HCT116 (cell line): ENCODE measurements at regions not wholly inside any gene's neighbourhood (a gene's known extent, or its start where the extent isn't known, plus 50 kb on each side); places are given as distances from the start of the nearest gene placed in this dataset.

Experiments used
- ATAC-seq: fragments of 200-7000 bp; cut with Tn5 transposase; 2 replicates; pipeline ENCODE4 v1.9.1; 2020; ENCODE audit warnings: mild to moderate bottlenecking, moderate library complexity
- BruUV-seq: library from RNA; stranded (reverse); fragments of 400-500 nt; replicated peaks from 2 replicates; lab custom pipeline; 2021; lab: Mats Ljungman, UMichigan
- CTCF ChIA-PET: fragments of 300-600 bp; sonication (Branson Sonifier 250); formaldehyde crosslinking; loops from one replicate; lab custom pipeline; 2021; ENCODE audit warnings: antibody characterized with exemption; lab: Charles Lee
- POLR2A ChIA-PET: fragments of 300-600, 350-600 bp; sonication (Branson Sonifier 250); formaldehyde crosslinking; loops from one replicate; lab custom pipeline; 2021; ENCODE audit warnings: antibody characterized with exemption; lab: Charles Lee
- RAD21 ChIA-PET, 2 experiments: fragments of 300-600 bp; sonication (Branson Sonifier 250); formaldehyde crosslinking; loops; one replicate each; lab custom pipeline; 2023; ENCODE audit warnings: low total read pairs in 2 of 2; ENCODE audit not compliant: uncharacterized antibody in 2 of 2, unreplicated experiment in 2 of 2, low non-redundant PET in 1 of 2; lab: Charles Lee
- DNase-seq: peaks from one replicate; pipeline ENCODE4 v3.0.0-alpha.2; 2010; ENCODE audit warnings: low read depth, low spot score
- H2AFZ ChIP-seq: fragments of 200-600 bp; shearing (Covaris generic), sonication (generic); 2 replicates; pipeline ENCODE4 v1.6.1; 2017; ENCODE audit warnings: low read depth, mixed run types, mixed read lengths, antibody characterized with exemption, low read length; ENCODE audit not compliant: poor library complexity, severe bottlenecking
- H3K27ac ChIP-seq: 2 replicates; pipeline ENCODE4 v1.5.1; 2012; ENCODE audit warnings: low read depth, low read length
- H3K27me3 ChIP-seq: fragments of 200-600 bp; sonication (generic); 2 replicates; pipeline ENCODE4 v1.6.1; 2016; ENCODE audit warnings: mixed run types, low read length, mixed read lengths; ENCODE audit not compliant: insufficient read depth
- H3K36me3 ChIP-seq, 2 experiments: fragments of 200-500 bp in 1 of 2; fragments of 200-600 bp in 1 of 2; sonication (Bioruptor generic) in 1 of 2; sonication (generic) in 1 of 2; 2 replicates each; pipeline versions ENCODE4 v1.5.1 to v1.6.1; 2014 to 2016; ENCODE audit warnings: low read length in 2 of 2, inconsistent platforms in 1 of 2, mixed read lengths in 1 of 2, mixed run types in 1 of 2; ENCODE audit not compliant: insufficient read depth in 2 of 2, control insufficient read depth in 1 of 2
- H3K4me1 ChIP-seq, 2 experiments: fragments of 200-600 bp in 1 of 2; sonication (generic) in 1 of 2; 2 replicates each; pipeline versions ENCODE4 v1.5.1 to v1.6.1; 2012 to 2017; ENCODE audit warnings: low read length in 2 of 2, inconsistent platforms in 1 of 2, mild to moderate bottlenecking in 1 of 2, mixed read lengths in 1 of 2, mixed run types in 1 of 2, moderate library complexity in 1 of 2; ENCODE audit not compliant: insufficient read depth in 2 of 2, control insufficient read depth in 1 of 2
- H3K4me2 ChIP-seq: fragments of 200-600 bp; sonication (generic); 2 replicates; pipeline ENCODE4 v1.6.1; 2017; ENCODE audit warnings: mixed run types, low read length, mixed read lengths
- H3K4me3 ChIP-seq, 2 experiments: fragments of 200-600 bp in 1 of 2; sonication (generic) in 1 of 2; replicated peaks in 1 of 2; 2 replicates each; pipeline ENCODE4 v1.5.1; 2011 to 2016; ENCODE audit warnings: low read length in 2 of 2, control low read depth in 1 of 2, low read depth in 1 of 2, mild to moderate bottlenecking in 1 of 2, mixed read lengths in 1 of 2, mixed run types in 1 of 2
- H3K79me2 ChIP-seq: fragments of 200-600 bp; sonication (generic); 2 replicates; pipeline ENCODE4 v1.6.1; 2017; ENCODE audit warnings: mild to moderate bottlenecking, mixed run types, low read length, moderate library complexity, mixed read lengths; ENCODE audit not compliant: insufficient read depth
- H3K9ac ChIP-seq: fragments of 200-600 bp; sonication (generic); 2 replicates; pipeline ENCODE4 v1.6.1; 2016; ENCODE audit warnings: low read length, mixed read lengths
- H3K9me2 ChIP-seq: fragments of 200-600 bp; sonication (generic), shearing (Covaris generic); 2 replicates; pipeline ENCODE4 v1.6.1; 2017; ENCODE audit warnings: mixed run types, mild to moderate bottlenecking, moderate library complexity; ENCODE audit not compliant: insufficient read depth
- H3K9me3 ChIP-seq, 2 experiments: fragments of 200-500 bp in 1 of 2; fragments of 200-600 bp in 1 of 2; sonication (Bioruptor generic) in 1 of 2; sonication (generic) in 1 of 2; 2 replicates each; pipeline ENCODE4 v1.6.1; 2014 to 2017; ENCODE audit warnings: low read length in 2 of 2, mixed read lengths in 2 of 2, inconsistent platforms in 1 of 2, low read depth in 1 of 2, mild to moderate bottlenecking in 1 of 2, mixed run types in 1 of 2, moderate library complexity in 1 of 2; ENCODE audit not compliant: control insufficient read depth in 1 of 2, insufficient read depth in 1 of 2
- H4K20me1 ChIP-seq: fragments of 200-600 bp; sonication (generic), shearing (Covaris generic); 2 replicates; pipeline ENCODE4 v1.6.1; 2017; ENCODE audit warnings: mixed run types, mild to moderate bottlenecking, moderate library complexity; ENCODE audit not compliant: insufficient read depth
- CBX3 ChIP-seq: IDR thresholded peaks from 2 replicates; pipeline ENCODE4 v1.6.1; 2012; ENCODE audit warnings: low read depth
- EGR1 ChIP-seq: IDR thresholded peaks from 2 replicates; pipeline ENCODE4 v1.6.1; 2012; ENCODE audit warnings: low read depth
- EZH2phosphoT487 ChIP-seq: fragments of 200-600 bp; IDR thresholded peaks from 2 replicates; pipeline ENCODE4 v1.6.1; 2018; ENCODE audit warnings: antibody characterized with exemption, borderline replicate concordance
- JUND ChIP-seq: IDR thresholded peaks from 2 replicates; pipeline ENCODE4 v1.6.1; 2012
- POLR2A ChIP-seq: IDR thresholded peaks from 2 replicates; pipeline ENCODE4 v1.7.0; 2011; ENCODE audit warnings: borderline replicate concordance; ENCODE audit not compliant: insufficient read depth, insufficient read length; ENCODE audit errors: extremely low read depth
- POLR2AphosphoS5 ChIP-seq: IDR thresholded peaks from 2 replicates; pipeline ENCODE4 v1.6.1; 2011; ENCODE audit warnings: mild to moderate bottlenecking, low read depth, low read length, moderate library complexity
- SIN3A ChIP-seq: IDR thresholded peaks from 2 replicates; pipeline ENCODE4 v1.6.1; 2012; ENCODE audit warnings: low read depth
- SRF ChIP-seq: IDR thresholded peaks from 2 replicates; pipeline ENCODE4 v1.6.1; 2012; ENCODE audit warnings: low read depth
- ZFX ChIP-seq: fragments of 450-650 bp; IDR thresholded peaks from 2 replicates; pipeline ENCODE4 v1.6.1; 2017
- ZNF274 ChIP-seq: fragments of 200-500 bp; sonication (Bioruptor generic); IDR thresholded peaks from 2 replicates; pipeline ENCODE4 v1.6.1; 2014; ENCODE audit warnings: mild to moderate bottlenecking, low read depth, low read length, inconsistent platforms
- intact Hi-C: fragments of 100-400 bp; cut with micrococcal nuclease; formaldehyde crosslinking; loops from 2 replicates; pipeline ENCODE4 v1.10.0; 2022
- TF ChIP-seq, protein P1 (sequence below), 3 experiments: fragments of 200-600 bp in 1 of 3; sonication (generic) in 1 of 3; IDR thresholded peaks in 2 of 3; conservative IDR thresholded peaks in 1 of 3; 2 replicates each; pipeline ENCODE4 v1.5.1; 2012 to 2017; ENCODE audit warnings: low read depth in 2 of 3, low read length in 2 of 3, antibody characterized with exemption in 1 of 3, borderline replicate concordance in 1 of 3, control low read depth in 1 of 3, mild to moderate bottlenecking in 1 of 3, mixed read lengths in 1 of 3, mixed run types in 1 of 3, moderate library complexity in 1 of 3; ENCODE audit not compliant: insufficient read depth in 1 of 3
- TF ChIP-seq, protein P2 (sequence below): IDR thresholded peaks from 2 replicates; pipeline ENCODE4 v1.6.1; 2012
- TF ChIP-seq, protein P3 (sequence below): IDR thresholded peaks from 2 replicates; pipeline ENCODE4 v1.6.1; 2012; ENCODE audit warnings: low read depth

DNA sequence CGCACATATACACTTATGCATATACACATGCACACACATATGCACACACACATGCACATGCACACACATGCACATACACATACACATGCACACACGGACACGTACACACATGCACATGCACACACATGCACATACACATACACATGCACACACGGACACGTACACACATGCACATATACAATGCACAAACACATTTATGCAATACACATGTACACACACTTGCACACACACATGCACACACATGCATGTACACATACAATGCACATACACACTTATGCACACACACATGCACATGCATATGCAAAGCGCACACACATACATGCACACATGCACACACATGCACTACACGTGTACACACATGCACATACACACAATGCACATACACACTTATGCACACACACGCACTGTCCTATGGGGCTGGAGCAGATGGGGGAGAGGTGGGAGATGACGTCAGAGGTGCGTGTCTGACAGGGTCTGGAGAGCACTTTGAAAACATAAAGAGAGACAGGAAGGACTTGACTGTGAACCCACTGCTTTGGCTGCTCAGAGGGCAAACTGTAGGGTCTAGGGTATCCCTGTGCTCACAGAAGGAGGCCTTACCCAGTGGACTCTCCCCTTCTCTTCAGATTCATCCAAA is 108.2 kb downstream of the UQCRFS1 start:
- Histone ChIP-seq H2AFZ (no peak overlapping the region), H3K4me1 (no peaks in the 10 kb centered on the region), H3K4me2 (no peak overlapping the region), H3K36me3 (no peaks in the 10 kb centered on the region), H3K4me3 (no peak overlapping the region), H3K9me3 (peaks cover 0 to 12% of the 10 kb centered on the region in 2 experiments; a peak in 1 of 4 replicates), H3K27me3 (no peaks in the 10 kb centered on the region), H3K9ac (no peak overlapping the region), H3K79me2 (no peaks in the 10 kb centered on the region), H3K9me2 (no peaks in the 10 kb centered on the region), H4K20me1 (no peaks in the 10 kb centered on the region), H3K27ac (no peak overlapping the region)
- ChIA-PET POLR2A (no interaction called here), CTCF (no interaction called here), RAD21 (no interaction called here)
- DNase-seq (no peak), ATAC-seq (no peak)
- BruUV-seq = no TSS peak
- TF ChIP-seq ZNF274 (no peak), SIN3A (no peak), JUND (no peak)
- intact Hi-C loops = no loop called here

DNA sequence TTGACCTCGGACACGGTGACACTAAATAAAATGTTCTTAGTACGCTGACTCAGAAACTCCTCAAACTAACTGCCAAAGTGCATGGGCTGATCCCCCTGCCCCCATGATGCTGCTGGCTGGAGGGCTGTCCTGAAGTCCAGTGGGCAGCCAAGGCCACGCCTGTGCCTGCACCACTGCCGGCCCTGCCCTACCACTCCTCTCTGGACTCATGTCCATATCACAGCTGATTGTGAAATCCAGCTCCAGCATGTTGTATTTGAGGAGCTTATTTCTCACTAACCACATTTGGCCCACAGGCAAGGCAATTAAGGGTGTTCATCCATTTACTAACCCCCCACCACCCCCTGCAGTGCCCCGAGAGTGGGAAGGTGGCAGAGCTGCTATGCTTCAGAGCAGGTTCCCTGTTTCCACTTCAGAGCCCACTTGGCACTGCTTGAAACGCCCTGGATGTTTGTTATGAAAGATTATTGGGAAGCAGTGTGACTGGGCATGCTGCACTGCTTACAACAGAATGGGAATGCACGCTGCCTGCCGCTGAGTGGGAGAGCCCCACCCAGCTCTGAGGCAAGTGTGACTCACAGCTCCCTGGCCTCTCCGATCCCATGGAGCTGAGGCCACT is 114.0 kb downstream of the UQCRFS1 start:
- ChIA-PET CTCF (no interaction called here), RAD21 (no interaction called here), POLR2A (no interaction called here)
- no peaks in the 10 kb centered on the region for H3K9me2 ChIP-seq
- DNase-seq (no peak), ATAC-seq (no peak)
- H3K9me3 ChIP-seq = peaks cover 0 to 6% of the 10 kb centered on the region in 2 experiments; a peak in 2 of 4 replicates
- no peak overlapping the region for H2AFZ ChIP-seq
- H4K20me1 ChIP-seq = no peaks in the 10 kb centered on the region
- no peaks in the 10 kb centered on the region for H3K27me3 ChIP-seq
- no peak for TF ChIP-seq EZH2phosphoT487
- TF ChIP-seq, protein P1, sequence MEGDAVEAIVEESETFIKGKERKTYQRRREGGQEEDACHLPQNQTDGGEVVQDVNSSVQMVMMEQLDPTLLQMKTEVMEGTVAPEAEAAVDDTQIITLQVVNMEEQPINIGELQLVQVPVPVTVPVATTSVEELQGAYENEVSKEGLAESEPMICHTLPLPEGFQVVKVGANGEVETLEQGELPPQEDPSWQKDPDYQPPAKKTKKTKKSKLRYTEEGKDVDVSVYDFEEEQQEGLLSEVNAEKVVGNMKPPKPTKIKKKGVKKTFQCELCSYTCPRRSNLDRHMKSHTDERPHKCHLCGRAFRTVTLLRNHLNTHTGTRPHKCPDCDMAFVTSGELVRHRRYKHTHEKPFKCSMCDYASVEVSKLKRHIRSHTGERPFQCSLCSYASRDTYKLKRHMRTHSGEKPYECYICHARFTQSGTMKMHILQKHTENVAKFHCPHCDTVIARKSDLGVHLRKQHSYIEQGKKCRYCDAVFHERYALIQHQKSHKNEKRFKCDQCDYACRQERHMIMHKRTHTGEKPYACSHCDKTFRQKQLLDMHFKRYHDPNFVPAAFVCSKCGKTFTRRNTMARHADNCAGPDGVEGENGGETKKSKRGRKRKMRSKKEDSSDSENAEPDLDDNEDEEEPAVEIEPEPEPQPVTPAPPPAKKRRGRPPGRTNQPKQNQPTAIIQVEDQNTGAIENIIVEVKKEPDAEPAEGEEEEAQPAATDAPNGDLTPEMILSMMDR (IDR thresholded peaks at IDR 0.05 in 2 of 3, conservative IDR thresholded peaks at IDR 0.05 in 1 of 3; ENCODE audit: borderline replicate concordance in 1 of 3, insufficient read depth in 1 of 3, low read depth in 2 of 3, low read length in 2 of 3) = no peak
- TF ChIP-seq ZNF274 = no peak
- no peak for TF ChIP-seq CBX3
- TF ChIP-seq, protein P2, sequence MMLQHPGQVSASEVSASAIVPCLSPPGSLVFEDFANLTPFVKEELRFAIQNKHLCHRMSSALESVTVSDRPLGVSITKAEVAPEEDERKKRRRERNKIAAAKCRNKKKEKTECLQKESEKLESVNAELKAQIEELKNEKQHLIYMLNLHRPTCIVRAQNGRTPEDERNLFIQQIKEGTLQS = no peak
- no peak for TF ChIP-seq SRF
- no peak for TF ChIP-seq POLR2A
- TF ChIP-seq, protein P3, sequence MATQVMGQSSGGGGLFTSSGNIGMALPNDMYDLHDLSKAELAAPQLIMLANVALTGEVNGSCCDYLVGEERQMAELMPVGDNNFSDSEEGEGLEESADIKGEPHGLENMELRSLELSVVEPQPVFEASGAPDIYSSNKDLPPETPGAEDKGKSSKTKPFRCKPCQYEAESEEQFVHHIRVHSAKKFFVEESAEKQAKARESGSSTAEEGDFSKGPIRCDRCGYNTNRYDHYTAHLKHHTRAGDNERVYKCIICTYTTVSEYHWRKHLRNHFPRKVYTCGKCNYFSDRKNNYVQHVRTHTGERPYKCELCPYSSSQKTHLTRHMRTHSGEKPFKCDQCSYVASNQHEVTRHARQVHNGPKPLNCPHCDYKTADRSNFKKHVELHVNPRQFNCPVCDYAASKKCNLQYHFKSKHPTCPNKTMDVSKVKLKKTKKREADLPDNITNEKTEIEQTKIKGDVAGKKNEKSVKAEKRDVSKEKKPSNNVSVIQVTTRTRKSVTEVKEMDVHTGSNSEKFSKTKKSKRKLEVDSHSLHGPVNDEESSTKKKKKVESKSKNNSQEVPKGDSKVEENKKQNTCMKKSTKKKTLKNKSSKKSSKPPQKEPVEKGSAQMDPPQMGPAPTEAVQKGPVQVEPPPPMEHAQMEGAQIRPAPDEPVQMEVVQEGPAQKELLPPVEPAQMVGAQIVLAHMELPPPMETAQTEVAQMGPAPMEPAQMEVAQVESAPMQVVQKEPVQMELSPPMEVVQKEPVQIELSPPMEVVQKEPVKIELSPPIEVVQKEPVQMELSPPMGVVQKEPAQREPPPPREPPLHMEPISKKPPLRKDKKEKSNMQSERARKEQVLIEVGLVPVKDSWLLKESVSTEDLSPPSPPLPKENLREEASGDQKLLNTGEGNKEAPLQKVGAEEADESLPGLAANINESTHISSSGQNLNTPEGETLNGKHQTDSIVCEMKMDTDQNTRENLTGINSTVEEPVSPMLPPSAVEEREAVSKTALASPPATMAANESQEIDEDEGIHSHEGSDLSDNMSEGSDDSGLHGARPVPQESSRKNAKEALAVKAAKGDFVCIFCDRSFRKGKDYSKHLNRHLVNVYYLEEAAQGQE = no peak
- no peak for TF ChIP-seq POLR2AphosphoS5
- TF ChIP-seq ZFX = no peak
- no peak for TF ChIP-seq EGR1
- no peaks in the 10 kb centered on the region for H3K36me3 ChIP-seq
- H3K4me2 ChIP-seq = no peak overlapping the region
- intact Hi-C loops = no loop called here
- H3K79me2 ChIP-seq = no peaks in the 10 kb centered on the region
- H3K27ac ChIP-seq = no peak overlapping the region
- no peaks in the 10 kb centered on the region for H3K4me1 ChIP-seq
- H3K9ac ChIP-seq = no peak overlapping the region
- BruUV-seq = no TSS peak
- no peak overlapping the region for H3K4me3 ChIP-seq
